ENCODE measurements at regions not wholly inside any gene's neighbourhood (a gene's known extent, or its start where the extent isn't known, plus 50 kb on each side); places are given as distances from the start of the nearest gene placed in this dataset.

- Histone ChIP-seq H3K27me3 (no peaks in the 10 kb centered on the region), H3K36me3 (no peaks in the 10 kb centered on the region), H3K9ac (no peak overlapping the region), H3K4me1 (no peaks in the 10 kb centered on the region), H3K27ac (no peak overlapping the region), H3K9me3 (ENCODE audit: low read depth) (no peaks in the 10 kb centered on the region), H3K4me2 (no peak overlapping the region), H3K79me2 (ENCODE audit: low read depth) (no peaks in the 10 kb centered on the region), H3K4me3 (no peak overlapping the region), H3F3A (ENCODE audit: low read depth) (no peaks in the 10 kb centered on the region), H2AFZ (replicated peaks) (no peak overlapping the region), H4K20me1 (ENCODE audit: low read depth) (no peaks in the 10 kb centered on the region)
- Mint-ChIP-seq H3K27ac (no peak overlapping the region), H3K4me1 (peaks cover 11% of the 10 kb centered on the region), H3K36me3 (no peaks in the 10 kb centered on the region), H3K4me3 (no peak overlapping the region), H3K9me3 (no peaks in the 10 kb centered on the region), H3K27me3 (ENCODE audit: insufficient read depth, low read depth) (peaks cover 2% of the 10 kb centered on the region)
- no peak for TF ChIP-seq EZH2phosphoT487 (IDR thresholded peaks at IDR 0.05)
- no peak for TF ChIP-seq EZH2 (IDR thresholded peaks at IDR 0.05)
- TF ChIP-seq CTCF (IDR thresholded peaks at IDR 0.05) = no peak
- DNase-seq (ENCODE audit: low spot score) = no peak
These were observed 650.8 kb downstream of the SEMA5A start for GRCh38 chr5:8895062-8895461.

GRCh38 chr5:8895599-8895998 lies 650.3 kb downstream of the SEMA5A start:
- Histone ChIP-seq H3K27ac (no peak overlapping the region), H3K9me3 (ENCODE audit: low read depth) (no peaks in the 10 kb centered on the region), H3K79me2 (ENCODE audit: low read depth) (no peaks in the 10 kb centered on the region), H2AFZ (replicated peaks) (no peak overlapping the region), H3K4me3 (no peak overlapping the region), H3K36me3 (no peaks in the 10 kb centered on the region), H3K27me3 (no peaks in the 10 kb centered on the region), H3K9ac (no peak overlapping the region), H3F3A (ENCODE audit: low read depth) (no peaks in the 10 kb centered on the region), H3K4me1 (no peaks in the 10 kb centered on the region), H3K4me2 (no peak overlapping the region), H4K20me1 (ENCODE audit: low read depth) (no peaks in the 10 kb centered on the region)
- H3K27ac Mint-ChIP-seq = no peak overlapping the region
- H3K27me3 Mint-ChIP-seq (ENCODE audit: insufficient read depth, low read depth) = peaks cover 2% of the 10 kb centered on the region
- no peak overlapping the region for H3K4me3 Mint-ChIP-seq
- no peaks in the 10 kb centered on the region for H3K36me3 Mint-ChIP-seq
- no peak for TF ChIP-seq CTCF (IDR thresholded peaks at IDR 0.05)
- TF ChIP-seq EZH2 (IDR thresholded peaks at IDR 0.05) = no peak
- TF ChIP-seq EZH2phosphoT487 (IDR thresholded peaks at IDR 0.05) = no peak
- no peaks in the 10 kb centered on the region for H3K9me3 Mint-ChIP-seq
- no peak for DNase-seq (ENCODE audit: low spot score)
- H3K4me1 Mint-ChIP-seq = peaks cover 11% of the 10 kb centered on the region

- Histone ChIP-seq H3K27ac (no peak overlapping the region), H3K4me2 (no peak overlapping the region), H3K36me3 (no peaks in the 10 kb centered on the region), H3F3A (ENCODE audit: low read depth) (no peaks in the 10 kb centered on the region), H2AFZ (replicated peaks) (no peak overlapping the region), H3K4me3 (no peak overlapping the region), H3K9me3 (ENCODE audit: low read depth) (no peaks in the 10 kb centered on the region), H3K27me3 (no peaks in the 10 kb centered on the region), H3K9ac (no peak overlapping the region), H4K20me1 (ENCODE audit: low read depth) (no peaks in the 10 kb centered on the region), H3K4me1 (no peaks in the 10 kb centered on the region), H3K79me2 (ENCODE audit: low read depth) (no peaks in the 10 kb centered on the region)
- no peak for DNase-seq (ENCODE audit: low spot score)
- Mint-ChIP-seq H3K4me3 (no peak overlapping the region), H3K27me3 (ENCODE audit: insufficient read depth, low read depth) (no peaks in the 10 kb centered on the region), H3K27ac (no peak overlapping the region), H3K4me1 (peaks cover 11% of the 10 kb centered on the region), H3K36me3 (no peaks in the 10 kb centered on the region), H3K9me3 (no peaks in the 10 kb centered on the region)
- TF ChIP-seq CTCF (IDR thresholded peaks at IDR 0.05) = no peak
- no peak for TF ChIP-seq EZH2 (IDR thresholded peaks at IDR 0.05)
- TF ChIP-seq EZH2phosphoT487 (IDR thresholded peaks at IDR 0.05) = no peak
These were observed 648.6 kb downstream of the SEMA5A start for GRCh38 chr5:8897316-8897715.

GRCh38 chr5:8905021-8905420 lies 640.9 kb downstream of the SEMA5A start:
- Histone ChIP-seq H3K27ac (no peak overlapping the region), H3K4me2 (no peak overlapping the region), H3K27me3 (peaks cover 4% of the 10 kb centered on the region), H4K20me1 (ENCODE audit: low read depth) (no peaks in the 10 kb centered on the region), H3K9ac (no peak overlapping the region), H2AFZ (replicated peaks) (no peak overlapping the region), H3F3A (ENCODE audit: low read depth) (no peaks in the 10 kb centered on the region), H3K79me2 (ENCODE audit: low read depth) (no peaks in the 10 kb centered on the region), H3K36me3 (no peaks in the 10 kb centered on the region), H3K4me3 (no peak overlapping the region), H3K4me1 (no peaks in the 10 kb centered on the region), H3K9me3 (ENCODE audit: low read depth) (no peaks in the 10 kb centered on the region)
- Mint-ChIP-seq H3K4me3 (no peak overlapping the region), H3K9me3 (peaks cover 2% of the 10 kb centered on the region), H3K36me3 (no peaks in the 10 kb centered on the region), H3K4me1 (no peaks in the 10 kb centered on the region), H3K27me3 (ENCODE audit: insufficient read depth, low read depth) (peaks cover 4% of the 10 kb centered on the region), H3K27ac (no peak overlapping the region)
- TF ChIP-seq EZH2 (IDR thresholded peaks at IDR 0.05) (no peak), EZH2phosphoT487 (IDR thresholded peaks at IDR 0.05) (no peak), CTCF (IDR thresholded peaks at IDR 0.05) (no peak)
- no peak for DNase-seq (ENCODE audit: low spot score)
